NCI-H345 (cell line): ENCODE measurements at regions not wholly inside any gene's neighbourhood (a gene's known extent, or its start where the extent isn't known, plus 50 kb on each side); places are given as distances from the start of the nearest gene placed in this dataset.

Source experiments
- DNase-seq: peaks from one replicate; lab custom pipeline; 2025; lab: John Stamatoyannopoulos, UW

GRCh38 chr11:36722421-36722820 lies 124.4 kb upstream of the RAG2 start:
- DNase-seq = no peak

- no peak for DNase-seq
Measured at GRCh38 chr11:36719358-36720107, 121.5 kb upstream of the RAG2 start.

GRCh38 chr11:36718451-36718850 lies 120.4 kb upstream of the RAG2 start:
- no peak for DNase-seq

- no peak for DNase-seq
Measured at GRCh38 chr11:36713715-36714114, 115.7 kb upstream of the RAG2 start.

GRCh38 chr11:36711104-36711825 lies 113.2 kb upstream of the RAG2 start:
- DNase-seq = no peak
